GM19372 (cell line): ENCODE measurements at regions not wholly inside any gene's neighbourhood (a gene's known extent, or its start where the extent isn't known, plus 50 kb on each side); places are given as distances from the start of the nearest gene placed in this dataset.
"Not testable (repeated sequence)": the region's sequence is repeated elsewhere in the genome, so short reads cannot be mapped to it uniquely, and the experiment has no call there.

Experiments
- ATAC-seq: cut with Tn5 transposase; IDR thresholded peaks from one replicate; pipeline ENCODE4 v1.9.1; 2021; ENCODE audit warnings: mild to moderate bottlenecking, low read depth, moderate library complexity; ENCODE audit not compliant: unreplicated experiment

DNA sequence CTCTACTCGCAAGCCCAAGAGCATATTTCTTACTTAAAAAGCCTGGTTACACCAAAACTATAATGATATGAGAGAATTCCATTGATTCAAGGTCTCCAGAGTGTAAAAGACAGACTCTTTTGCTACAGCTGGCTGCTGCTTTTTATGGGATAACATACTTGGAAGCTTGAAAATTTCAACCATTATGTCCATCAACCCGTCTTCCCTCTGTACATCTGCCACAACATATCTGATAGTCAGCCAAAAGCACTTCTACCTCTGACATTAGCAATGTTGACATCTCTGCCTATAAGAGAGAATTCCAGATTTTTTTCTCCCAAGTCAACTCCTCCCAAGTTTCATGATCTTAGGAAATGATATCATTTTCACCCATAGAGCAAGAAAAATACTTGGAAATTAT is 54.4 kb upstream of the IQCM start:
- no peak for ATAC-seq

DNA sequence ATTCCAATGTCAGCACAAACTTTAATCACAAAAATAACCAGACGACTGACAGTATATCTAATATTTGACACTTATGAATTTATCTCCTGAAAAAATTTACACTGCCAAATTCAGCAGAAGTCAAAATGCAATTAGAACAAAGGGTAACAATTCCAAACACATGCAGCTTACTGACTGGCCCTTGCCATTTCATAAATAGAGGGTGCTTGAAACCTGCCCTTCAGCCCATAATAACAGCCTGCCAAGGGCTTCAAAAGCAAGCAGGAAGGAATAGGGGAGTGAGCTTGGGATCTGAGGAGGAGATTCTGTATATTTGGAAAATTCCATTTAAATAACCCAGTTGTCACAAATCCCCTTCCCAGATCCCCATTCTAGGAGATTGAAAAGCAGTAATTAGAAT is 66.1 kb upstream of the IQCM start:
- no peak for ATAC-seq

DNA sequence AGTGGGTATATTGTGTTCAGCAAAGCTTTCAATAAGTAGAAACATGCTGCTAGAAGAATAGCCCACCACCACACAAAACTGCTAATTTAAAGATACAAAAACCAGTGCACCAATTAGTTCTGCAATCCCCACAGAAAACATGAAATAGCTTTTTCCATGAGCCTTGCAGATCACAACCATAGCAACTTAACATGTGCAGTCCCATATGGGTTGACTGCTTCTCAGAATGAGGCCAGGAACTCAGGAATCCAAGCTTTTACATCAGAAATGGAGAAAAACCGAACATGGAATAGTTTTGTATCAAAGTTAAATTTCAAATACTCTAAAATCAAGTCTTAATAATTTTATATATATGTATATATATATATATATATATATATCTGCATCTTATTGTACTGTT is 66.6 kb upstream of the IQCM start:
- ATAC-seq = no peak

DNA sequence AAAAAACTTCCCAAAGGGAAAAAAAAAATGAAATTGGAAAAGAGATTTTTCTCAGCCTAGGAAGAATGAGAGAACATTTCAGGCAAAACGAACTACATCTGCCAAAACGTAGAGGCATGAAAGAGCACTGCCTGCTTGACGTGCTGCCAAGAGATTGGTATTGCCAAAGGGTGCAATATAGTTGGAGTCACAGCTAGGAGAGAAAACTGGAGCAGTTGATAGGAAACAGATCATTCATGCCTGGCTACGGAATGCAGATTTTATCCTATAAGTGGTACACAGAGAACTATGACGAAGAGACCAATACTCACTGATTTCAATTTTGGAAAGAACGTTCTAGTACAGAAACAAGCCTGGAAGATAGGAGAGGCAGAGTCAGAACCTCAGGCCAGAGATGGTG is 68.4 kb upstream of the IQCM start:
- ATAC-seq = no peak

DNA sequence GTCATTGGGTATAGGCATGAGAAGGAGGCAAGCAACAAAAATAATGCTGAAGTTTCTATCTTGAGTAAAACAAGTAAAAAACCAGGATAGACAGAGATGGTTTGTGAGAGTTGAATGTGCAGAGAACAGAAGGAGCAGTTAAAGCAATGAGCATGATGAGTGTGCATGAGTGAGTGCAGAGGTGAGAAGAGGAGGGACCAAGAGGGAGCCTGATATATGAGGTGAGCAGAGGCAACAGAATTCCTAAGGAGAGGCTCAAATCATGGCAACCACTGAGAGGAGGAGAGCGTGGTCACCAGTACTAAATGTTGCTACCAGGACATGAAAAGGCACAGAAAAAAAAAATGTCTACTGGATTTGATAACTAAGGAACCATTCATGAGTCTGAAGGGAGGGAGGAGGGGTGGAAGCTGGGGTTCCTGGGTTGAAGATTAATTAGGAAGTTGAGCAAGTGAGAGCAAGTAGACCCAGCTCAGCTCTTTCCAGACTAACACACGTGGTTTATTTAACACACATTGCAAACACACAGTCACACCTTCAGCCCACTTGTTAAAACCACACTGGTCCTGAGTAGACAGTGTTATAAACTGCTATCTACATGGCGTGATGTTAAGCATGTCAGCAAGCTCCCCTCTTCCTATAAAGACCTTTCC is 69.0 kb upstream of the IQCM start:
- no peak for ATAC-seq

DNA sequence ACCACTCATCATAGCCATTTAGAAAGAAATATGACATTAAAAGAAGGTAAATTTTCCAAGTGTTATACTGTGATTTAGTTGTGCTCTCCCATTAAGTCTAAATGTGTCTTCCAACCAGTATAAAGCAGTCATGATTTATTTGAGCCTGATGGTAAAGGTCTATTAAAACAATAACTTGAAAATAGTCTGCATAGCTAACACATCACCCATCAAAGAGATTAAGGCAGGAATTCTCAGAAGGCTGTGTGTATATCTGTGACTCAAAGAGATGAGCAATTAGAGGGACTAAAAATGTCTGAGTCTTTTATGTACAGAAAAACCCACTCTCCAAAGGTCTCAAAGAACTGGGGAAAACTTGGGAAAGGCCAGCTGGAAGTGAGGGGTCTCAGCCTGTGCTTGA is 70.3 kb upstream of the IQCM start:
- ATAC-seq = no peak

DNA sequence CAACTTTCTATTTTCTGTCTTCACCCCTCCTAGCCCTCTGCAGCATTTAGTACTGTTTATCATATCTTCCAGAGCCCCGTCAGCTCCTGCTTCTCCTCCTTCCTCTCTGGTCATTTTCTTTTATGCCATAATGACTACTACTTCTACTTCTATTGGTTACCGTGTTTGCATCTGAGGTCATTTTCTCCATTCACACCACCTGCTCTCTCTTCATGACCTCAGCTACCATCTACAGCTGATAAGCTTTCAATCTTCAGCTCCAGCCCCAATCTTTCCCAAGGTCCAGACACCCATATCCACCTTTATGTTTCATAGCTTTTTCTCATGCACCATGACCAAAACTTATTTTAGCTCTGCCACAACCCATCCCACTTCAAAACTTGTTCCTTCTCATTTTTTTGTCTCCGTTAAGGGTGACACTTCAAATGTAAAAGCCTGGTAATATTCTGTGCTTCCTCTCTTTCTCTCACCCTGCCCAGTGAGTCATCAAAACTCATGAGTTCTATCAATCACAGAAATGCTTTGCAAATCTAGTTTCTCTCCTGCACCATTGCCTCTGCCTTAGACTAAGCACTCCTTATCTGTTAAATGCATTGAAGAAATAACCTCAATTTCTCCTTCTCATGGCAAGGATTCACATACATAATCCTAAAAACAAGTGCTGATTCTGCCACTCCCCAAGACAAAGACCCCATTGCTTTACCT is 71.3 kb upstream of the IQCM start:
- ATAC-seq = no peak

DNA sequence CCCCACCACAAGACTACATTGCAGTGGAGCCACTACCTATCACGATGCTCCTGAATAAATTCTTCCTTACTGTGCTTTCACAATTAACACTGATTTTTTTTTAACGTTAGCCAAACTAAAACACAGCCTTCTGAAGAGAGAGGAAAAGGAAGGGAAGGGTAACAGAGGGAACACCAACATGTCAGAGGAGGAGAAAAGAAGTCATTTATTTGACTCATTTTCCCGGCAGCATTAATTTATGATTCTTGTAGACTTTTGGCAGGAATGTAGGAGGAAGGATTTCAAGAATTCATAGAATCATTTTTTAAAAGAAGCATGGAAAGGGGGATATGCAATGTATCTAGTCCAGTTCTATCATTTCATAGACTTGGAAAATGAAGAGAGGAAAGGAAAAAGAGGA is 74.3 kb upstream of the IQCM start:
- ATAC-seq = no peak

DNA sequence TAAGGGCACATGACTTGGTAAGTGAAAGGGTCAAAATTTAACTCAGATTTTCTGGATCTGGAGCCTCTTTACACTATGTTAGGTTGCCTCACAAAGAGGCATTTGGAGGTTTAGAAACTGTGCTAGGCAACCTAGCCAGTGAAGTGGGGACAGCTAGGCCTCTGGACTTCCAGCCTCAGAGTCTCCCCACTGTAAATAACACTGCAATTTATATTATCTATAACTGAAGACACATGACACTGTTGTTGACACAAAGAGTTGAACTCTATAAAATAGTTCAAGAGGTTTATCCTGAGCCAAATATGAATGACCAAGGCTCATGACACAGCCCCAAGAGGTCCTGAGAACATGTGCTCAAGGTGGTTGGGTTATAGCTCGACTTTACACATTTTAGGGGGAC is 74.9 kb upstream of the IQCM start:
- ATAC-seq = no peak

DNA sequence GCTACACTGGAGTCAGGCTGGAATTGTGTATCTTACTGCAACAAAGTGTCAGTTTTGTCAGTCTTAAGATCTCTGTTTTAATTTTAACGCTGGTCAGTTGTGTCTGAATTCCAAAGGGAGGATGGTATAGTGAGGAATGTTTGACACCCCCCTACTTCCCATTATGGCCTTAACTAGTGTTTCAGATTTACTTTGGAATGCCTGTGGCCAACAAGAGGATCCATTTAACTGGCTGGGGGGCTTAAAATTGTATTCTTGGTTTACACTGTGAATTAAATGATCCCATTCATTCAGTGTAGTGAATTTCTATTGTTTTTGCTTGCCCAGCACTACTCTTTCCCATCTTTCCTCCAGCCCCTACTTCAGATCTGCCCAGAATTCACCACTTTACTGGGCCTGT is 75.8 kb upstream of the IQCM start:
- ATAC-seq = no peak

DNA sequence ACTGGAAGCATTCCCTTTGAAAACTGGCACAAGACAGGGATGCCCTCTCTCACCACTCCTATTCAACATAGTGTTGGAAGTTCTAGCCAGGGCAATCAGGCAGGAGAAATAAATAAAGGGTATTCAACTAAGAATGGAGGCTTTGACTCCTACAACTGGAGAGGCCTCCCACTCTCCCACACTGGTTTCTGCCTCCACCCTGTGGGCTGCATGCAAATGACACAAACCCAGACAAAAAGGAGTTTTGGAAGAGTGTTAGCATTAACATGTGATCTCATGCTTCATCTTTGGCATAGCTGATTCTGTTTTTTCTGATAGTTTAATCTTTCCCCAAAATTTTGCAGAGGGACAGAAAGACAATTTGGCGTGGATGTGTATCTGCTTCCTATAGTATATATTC is 80.8 kb upstream of the IQCM start:
- ATAC-seq = no peak

DNA sequence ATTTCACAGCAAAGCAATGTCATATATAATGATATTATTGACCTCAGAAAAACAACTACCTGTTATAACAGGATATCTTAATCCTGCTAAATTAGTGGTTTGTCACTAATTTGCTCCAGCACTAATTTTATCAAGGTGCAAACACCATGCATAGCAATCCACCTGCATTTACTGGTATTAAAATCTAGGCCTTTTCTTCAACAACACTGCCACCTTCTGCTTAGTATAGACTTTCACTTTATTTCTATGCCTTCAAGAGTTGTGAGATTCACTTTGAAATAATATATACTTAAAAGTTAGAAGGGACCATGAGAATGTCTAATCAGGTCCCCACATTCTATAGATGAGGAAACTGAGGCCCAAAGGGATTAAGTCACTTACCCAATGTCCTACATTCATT is 82.1 kb upstream of the IQCM start:
- ATAC-seq = no peak

DNA sequence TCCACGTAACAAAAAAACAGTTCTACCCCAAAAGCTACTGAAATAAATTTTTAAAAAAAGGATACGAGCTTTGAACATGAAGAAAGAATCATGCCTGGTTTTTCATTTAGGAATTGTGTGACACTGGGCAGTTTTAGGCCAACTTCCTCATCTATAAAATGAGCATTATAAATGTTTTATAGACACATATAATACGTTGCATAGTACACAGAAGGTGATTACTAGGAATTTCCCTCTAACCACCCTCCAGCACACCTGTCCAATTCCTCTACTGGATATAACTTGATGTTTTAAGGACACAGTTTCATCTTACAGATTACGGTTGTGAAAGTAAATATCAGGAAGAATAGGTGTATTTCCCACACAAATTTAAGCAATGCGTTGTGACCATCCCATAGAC is 85.5 kb upstream of the IQCM start:
- no peak for ATAC-seq

DNA sequence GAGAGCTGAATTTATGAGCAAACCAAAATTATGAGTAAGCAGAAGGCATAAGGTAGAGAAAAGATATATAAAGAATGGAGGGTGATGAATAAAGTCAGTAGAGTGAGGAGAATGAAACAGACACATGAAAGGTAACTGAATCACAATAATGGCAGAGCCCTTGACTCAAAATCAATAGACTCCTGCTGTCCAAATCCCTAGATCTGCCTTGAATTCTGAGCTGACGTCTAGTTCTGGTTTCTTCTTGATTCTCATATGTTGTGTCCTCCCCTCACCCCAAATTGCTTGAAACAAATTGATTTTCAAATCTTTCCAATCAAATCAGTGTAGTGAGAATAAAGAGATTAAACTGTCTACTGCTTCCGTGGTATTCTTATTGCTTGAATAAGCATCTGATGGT is 86.6 kb upstream of the IQCM start:
- no peak for ATAC-seq

DNA sequence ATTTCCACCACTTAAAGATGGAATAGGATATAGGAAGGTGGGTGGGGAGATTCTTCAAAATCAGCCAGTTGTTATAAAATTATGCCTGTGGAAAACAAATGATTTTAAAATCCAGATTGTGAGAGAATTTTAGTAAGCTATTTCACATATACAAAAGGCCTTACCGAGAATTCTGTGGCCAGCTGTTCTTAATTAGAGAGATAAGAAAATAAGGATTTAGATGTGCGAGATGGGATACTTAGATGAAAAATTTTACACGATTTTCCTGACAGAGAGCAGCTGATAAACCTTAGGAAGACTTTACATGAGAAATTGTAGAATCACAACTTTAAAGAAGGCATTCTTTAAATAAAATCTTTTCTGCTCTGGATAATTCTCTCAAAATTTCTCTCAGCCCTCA is 94.5 kb upstream of the IQCM start:
- ATAC-seq = no peak

DNA sequence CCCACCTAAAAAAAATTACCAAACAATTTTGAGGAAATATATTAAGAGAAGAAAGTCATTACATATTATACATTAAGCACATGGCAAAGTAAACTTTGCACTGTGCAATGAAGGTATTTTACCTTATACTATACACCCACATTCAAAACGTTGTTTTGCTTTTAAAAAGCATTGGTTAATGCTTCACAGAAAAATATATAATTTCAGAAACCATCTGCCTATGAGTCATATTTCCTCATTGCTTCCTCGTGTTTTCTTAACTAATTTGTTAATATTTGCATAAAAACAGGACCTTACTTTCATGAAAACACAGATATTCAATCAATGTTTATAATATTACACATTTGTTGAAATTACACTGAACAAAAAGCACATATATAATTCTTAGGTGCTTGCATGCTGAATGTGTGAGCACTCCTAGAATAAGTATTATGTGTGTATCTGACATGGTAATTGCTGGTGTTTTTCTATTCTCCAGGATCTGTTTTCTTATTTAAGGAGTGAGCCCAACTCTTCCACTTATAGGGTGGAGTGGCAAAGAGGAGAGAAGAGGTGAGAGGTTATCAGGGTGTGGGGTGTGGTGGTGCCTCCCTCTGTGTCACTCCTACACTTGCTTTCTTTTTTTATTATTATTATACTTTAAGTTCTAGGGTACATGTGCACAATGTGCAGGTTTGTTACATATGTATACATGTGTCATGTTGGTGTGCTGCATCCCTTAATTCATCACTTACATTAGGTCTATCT is 95.1 kb upstream of the IQCM start:
- ATAC-seq = no peak

DNA sequence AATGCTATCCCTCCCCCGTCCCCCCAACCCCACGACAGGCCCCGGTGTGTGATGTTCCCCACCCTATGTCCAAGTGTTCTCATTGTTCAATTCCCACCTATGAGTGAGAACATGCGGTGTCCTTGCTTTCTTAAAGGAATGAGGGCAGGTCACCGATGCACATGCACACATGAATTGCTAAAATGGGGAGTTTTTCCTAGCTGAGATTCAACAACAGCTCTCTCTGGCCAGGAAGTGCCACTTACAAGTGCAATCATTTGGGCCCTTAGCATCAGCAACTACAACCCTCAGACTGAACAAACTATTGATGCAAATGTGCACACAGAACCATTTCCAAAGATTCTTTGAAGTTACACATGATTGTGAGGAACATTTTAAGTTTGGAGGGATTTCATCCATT is 95.7 kb upstream of the IQCM start:
- ATAC-seq = no peak

DNA sequence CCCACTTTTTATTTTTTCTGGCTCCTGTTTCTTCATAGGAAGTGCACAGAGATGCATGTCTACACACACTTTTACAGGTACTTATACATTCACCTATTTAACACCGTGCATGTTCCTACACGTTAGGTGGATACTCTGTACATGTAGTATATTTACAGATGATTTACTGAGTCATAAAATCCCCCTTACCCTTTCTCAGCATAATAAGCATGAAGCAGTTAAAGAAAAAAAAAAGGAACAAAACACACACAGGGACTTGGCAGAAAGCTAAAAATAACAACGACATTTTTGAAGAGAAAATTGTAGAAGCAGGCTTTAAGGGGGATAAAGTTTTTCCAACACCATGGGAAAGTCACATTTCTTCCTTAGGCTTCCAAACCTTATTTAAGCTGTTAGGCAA is 96.4 kb upstream of the IQCM start:
- ATAC-seq = no peak

DNA sequence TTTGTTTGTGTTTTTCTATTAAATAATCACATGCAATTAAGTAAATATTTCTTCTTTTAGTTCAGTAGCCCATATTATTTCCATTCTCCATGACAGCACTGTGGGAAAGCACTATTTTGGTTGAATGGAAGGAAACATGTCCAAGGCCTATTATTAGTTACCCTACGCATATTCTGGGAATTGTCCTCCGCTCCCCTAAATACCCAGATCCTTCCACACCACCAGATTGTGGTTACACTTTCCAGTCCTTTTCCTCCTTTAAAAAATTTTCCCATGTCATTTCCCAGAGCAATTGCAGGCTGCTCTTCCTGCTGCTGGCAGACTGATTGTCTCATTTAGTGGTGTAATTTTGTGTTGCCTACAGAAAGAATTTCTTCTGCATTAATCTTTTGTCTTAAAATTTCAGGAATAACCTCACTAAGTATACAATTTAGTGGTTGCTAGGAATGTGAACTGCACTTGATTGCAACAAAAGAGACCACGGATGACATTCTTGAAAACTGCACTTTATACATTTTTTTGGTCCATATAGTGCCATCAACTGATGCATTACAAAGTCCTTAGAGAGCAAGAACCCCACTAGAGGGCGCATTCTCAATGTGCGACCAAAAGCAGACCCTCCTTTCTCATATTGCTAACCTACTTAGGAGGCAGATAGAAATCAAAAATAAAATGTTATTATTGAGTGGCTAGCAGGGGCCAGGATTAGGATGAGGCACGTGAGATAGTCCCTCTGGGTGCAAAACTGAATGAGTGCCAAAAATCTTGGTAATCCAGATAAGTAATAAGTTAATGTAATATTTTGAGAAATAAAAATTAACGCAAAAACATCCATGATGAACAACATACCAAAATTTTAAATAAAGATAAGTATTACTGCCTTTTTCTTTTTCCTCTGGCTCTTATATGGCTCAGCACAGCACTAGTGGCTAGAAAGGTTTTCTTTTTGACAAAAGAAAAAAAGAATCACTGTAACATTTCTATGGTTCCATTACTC is 98.8 kb upstream of the IQCM start:
- ATAC-seq = peak; percentile 76

DNA sequence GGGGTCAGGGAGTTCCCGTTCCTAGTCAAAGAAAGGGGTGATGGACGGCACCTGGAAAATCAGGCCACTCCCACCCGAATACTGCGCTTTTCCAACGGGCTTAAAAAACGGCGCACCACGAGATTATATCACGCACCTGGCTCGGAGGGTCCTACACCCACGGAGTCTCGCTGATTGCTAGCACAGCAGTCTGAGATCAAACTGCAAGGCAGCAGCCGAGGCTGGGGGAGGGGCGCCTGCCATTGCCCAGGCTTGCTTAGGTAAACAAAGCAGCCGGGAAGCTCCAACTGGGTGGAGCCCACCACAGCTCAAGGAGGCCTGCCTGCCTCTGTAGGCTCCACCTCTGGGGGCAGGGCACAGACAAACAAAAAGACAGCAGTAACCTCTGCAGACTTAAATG is 100.1 kb upstream of the IQCM start:
- ATAC-seq = not testable (repeated sequence)

DNA sequence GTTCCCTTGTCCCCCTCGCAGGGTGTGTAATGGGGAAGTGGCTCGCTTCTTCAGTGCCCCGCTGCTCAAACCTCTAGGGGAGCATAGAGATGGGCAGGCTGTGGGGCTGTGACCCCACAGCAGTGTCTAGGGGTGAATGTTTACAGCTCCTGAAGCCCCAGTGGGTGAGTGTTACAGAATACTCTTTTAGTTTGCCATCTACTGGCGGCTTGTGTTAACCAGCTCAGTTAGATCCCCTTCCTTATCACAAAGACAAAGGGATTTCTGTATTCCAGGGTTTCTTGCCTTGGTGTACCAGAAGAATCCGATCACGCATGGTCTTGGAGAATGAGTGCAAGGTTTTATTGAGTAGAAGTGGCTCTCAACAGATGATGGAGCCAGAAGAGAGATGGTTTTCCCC is 108.1 kb upstream of the IQCM start:
- ATAC-seq = no peak
